ENCODE measurements at regions not wholly inside any gene's neighbourhood (a gene's known extent, or its start where the extent isn't known, plus 50 kb on each side); places are given as distances from the start of the nearest gene placed in this dataset.

DNA sequence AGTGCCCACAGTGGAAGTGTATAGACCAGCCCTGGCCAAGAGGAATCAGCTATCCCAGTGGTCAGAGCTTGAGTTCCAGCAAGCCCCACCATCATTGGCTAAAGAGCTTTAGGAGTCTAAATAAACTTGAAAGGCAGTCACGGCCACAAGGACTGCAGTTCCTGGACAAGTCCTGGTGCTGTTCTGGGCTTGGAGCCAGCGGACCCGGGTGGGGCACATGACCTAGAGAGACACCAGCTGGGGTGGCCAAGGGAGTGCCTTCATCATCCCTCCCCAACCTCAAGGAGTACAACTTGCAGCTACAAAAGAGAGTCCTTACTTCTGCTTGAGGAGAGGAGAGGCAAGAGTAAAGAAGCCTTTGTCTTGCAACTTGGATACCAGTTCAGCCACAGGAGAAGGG lies 439.8 kb upstream of the TMEFF2 start:
- Histone ChIP-seq H3K4me2 (ENCODE audit: insufficient read depth, low read length) (no peak overlapping the region), H3K4me1 (ENCODE audit: control insufficient read depth, extremely low read depth, insufficient read depth, low read length) (no peaks in the 10 kb centered on the region), H3K36me3 (ENCODE audit: control insufficient read depth in 2 of 2, extremely low read depth in 1 of 2, insufficient read depth in 2 of 2, low read length in 2 of 2) (no peaks in the 10 kb centered on the region), H4K20me1 (replicated peaks; ENCODE audit: control insufficient read depth, extremely low read depth, insufficient read depth, low read length) (no peaks in the 10 kb centered on the region), H2AFZ (ENCODE audit: low read depth, low read length) (no peak overlapping the region), H3K4me3 (replicated peaks in 1 of 3; ENCODE audit: insufficient read depth in 1 of 3, low read depth in 1 of 3, low read length in 3 of 3) (no peak overlapping the region), H3K9ac (replicated peaks; ENCODE audit: extremely low read depth, insufficient read depth, low read length) (no peak overlapping the region), H3K9me3 (replicated peaks; ENCODE audit: control insufficient read depth, insufficient read depth, low read length) (no peaks in the 10 kb centered on the region), H3K79me2 (ENCODE audit: control insufficient read depth, insufficient read depth, low read length) (no peaks in the 10 kb centered on the region), H3K27ac (ENCODE audit: insufficient read depth, low read depth, low read length) (no peak overlapping the region), H3K27me3 (ENCODE audit: control insufficient read depth in 2 of 2, insufficient read depth in 2 of 2, low read length in 2 of 2) (no peaks in the 10 kb centered on the region), H3K9me1 (replicated peaks; ENCODE audit: control insufficient read depth, extremely low read depth, insufficient read depth, low read length) (no peaks in the 10 kb centered on the region)
- no peak for FAIRE-seq
- intact Hi-C loops (cut with micrococcal nuclease): no loop called here
- no peak for TF ChIP-seq JUN (IDR thresholded peaks at IDR 0.05; ENCODE audit: borderline replicate concordance, insufficient read depth, insufficient read length, low read depth)
- TF ChIP-seq FOS (IDR thresholded peaks at IDR 0.05; ENCODE audit: borderline replicate concordance, insufficient read depth, low read length): no peak
- no peak for TF ChIP-seq EZH2 (IDR thresholded peaks at IDR 0.05; ENCODE audit: borderline replicate concordance, low read depth, low read length, severe bottlenecking)
- TF ChIP-seq, protein P1, sequence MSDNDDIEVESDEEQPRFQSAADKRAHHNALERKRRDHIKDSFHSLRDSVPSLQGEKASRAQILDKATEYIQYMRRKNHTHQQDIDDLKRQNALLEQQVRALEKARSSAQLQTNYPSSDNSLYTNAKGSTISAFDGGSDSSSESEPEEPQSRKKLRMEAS (IDR thresholded peaks at IDR 0.05; ENCODE audit: insufficient read depth, insufficient read length): no peak
- no peak for TF ChIP-seq GATA2 (IDR thresholded peaks at IDR 0.05; ENCODE audit: insufficient read depth, insufficient read length, low read depth, low read length)
- TF ChIP-seq, protein P2, sequence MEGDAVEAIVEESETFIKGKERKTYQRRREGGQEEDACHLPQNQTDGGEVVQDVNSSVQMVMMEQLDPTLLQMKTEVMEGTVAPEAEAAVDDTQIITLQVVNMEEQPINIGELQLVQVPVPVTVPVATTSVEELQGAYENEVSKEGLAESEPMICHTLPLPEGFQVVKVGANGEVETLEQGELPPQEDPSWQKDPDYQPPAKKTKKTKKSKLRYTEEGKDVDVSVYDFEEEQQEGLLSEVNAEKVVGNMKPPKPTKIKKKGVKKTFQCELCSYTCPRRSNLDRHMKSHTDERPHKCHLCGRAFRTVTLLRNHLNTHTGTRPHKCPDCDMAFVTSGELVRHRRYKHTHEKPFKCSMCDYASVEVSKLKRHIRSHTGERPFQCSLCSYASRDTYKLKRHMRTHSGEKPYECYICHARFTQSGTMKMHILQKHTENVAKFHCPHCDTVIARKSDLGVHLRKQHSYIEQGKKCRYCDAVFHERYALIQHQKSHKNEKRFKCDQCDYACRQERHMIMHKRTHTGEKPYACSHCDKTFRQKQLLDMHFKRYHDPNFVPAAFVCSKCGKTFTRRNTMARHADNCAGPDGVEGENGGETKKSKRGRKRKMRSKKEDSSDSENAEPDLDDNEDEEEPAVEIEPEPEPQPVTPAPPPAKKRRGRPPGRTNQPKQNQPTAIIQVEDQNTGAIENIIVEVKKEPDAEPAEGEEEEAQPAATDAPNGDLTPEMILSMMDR (IDR thresholded peaks at IDR 0.05; ENCODE audit: extremely low read depth in 1 of 2, insufficient read depth in 1 of 2, low read depth in 1 of 2, low read length in 2 of 2): no peak
- no peak for TF ChIP-seq MYC (IDR thresholded peaks at IDR 0.05; ENCODE audit: low read depth, low read length)
- TF ChIP-seq POLR2AphosphoS5 (IDR thresholded peaks at IDR 0.05; ENCODE audit: insufficient read depth, low read depth, low read length): no peak
- TF ChIP-seq POLR2A (IDR thresholded peaks at IDR 0.05; ENCODE audit: low read depth, low read length): no peak
- no TSS peak for BruUV-seq (replicated peaks)
- no peak for DNase-seq (ENCODE audit: low read depth, low spot score)
- ChIA-PET CTCF (no interaction called here), POLR2A (no interaction called here)
- dilution Hi-C loops (cut with MboI; ENCODE audit: extremely low pct_ligation_motif_present, low sequenced_read_pairs): no loop called here

Measured in endothelial cell of umbilical vein (primary cell).